ENCODE measurements at regions not wholly inside any gene's neighbourhood (a gene's known extent, or its start where the extent isn't known, plus 50 kb on each side); places are given as distances from the start of the nearest gene placed in this dataset.

DNA sequence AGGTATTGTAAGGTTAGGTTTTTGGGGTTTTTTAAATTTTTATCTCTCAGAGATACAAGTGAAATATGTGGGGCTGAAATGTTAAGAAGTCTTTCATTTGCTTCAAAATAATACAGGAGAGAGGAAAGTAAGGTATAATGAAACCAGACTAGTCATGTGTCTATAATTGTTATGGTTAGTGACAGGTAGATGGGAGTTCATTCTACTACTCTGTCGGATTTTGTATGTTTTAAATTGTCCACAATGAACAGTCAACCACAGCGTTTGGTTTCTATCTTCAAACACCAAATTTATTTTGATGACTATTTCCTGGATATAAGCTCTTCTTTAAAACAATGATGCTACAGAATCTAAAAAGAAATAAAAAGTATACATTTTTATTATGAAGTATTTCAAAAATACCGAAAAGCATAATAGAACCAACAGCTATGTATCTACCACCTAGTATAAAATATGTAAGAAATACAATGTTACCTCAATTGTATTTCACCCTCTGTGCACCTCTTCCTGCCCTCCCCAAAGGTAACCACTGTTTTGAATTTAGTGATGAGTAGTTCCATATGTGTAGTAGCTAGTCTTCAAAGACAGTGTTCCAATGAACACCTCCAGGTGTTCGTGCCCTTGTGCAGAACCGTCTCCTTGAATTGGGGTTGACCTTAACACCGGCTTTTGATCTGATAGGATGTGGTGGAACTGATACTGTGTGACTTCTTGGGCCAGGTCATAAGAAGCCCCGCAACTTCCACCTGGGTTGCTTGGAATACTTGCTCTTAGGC, 74.8 kb upstream of the CDK1 start:
- DNase-seq (ENCODE audit: low read depth) = no peak
- no peak overlapping the region for H3K4me3 ChIP-seq (replicated peaks; ENCODE audit: low read depth, low read length)
- TF ChIP-seq, protein P1, sequence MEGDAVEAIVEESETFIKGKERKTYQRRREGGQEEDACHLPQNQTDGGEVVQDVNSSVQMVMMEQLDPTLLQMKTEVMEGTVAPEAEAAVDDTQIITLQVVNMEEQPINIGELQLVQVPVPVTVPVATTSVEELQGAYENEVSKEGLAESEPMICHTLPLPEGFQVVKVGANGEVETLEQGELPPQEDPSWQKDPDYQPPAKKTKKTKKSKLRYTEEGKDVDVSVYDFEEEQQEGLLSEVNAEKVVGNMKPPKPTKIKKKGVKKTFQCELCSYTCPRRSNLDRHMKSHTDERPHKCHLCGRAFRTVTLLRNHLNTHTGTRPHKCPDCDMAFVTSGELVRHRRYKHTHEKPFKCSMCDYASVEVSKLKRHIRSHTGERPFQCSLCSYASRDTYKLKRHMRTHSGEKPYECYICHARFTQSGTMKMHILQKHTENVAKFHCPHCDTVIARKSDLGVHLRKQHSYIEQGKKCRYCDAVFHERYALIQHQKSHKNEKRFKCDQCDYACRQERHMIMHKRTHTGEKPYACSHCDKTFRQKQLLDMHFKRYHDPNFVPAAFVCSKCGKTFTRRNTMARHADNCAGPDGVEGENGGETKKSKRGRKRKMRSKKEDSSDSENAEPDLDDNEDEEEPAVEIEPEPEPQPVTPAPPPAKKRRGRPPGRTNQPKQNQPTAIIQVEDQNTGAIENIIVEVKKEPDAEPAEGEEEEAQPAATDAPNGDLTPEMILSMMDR (IDR thresholded peaks at IDR 0.05; ENCODE audit: low read length, missing control alignments) = no peak

DNA sequence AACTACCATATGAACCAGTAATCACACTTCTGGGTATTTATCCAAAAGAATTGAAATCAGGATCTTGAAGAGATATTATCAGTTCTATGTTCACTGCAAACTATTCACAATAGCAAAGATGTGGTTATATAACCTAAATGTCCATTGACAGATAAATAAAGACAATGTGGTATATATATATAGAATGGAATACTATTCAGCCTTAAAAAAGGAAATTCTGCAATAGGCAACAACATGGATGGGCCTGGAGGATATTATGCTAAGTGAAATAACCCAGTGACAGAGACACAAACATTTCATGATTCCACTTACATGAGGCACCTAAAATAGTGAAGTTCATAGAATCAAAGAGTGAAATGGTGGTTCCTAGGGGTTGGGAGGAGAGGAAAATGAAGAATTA, 90.6 kb upstream of the CDK1 start:
- TF ChIP-seq, protein P1 (IDR thresholded peaks at IDR 0.05; ENCODE audit: low read length, missing control alignments) = no peak
- H3K4me3 ChIP-seq (replicated peaks; ENCODE audit: low read depth, low read length) = no peak overlapping the region
- DNase-seq (ENCODE audit: low read depth) = no peak

DNA sequence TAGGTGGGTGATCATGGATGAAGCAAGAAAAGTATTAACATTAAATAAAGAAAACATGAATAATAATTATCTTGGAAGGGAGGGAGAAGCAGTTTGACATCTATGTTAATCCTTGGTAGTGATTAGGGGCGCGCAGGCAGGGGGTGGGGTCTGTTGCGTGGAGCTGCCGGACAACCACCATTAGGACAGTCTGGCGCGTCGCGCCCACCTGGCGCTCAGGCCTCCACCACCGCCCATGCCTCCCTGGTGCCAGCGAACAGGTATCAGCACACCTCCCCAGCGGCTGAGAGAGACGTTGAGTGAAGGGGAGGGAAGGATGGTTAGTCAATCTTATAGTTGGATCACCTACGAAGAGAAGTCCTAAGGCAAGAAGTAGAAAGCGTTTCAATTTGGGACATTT, 94.2 kb upstream of the CDK1 start:
- H3K4me3 ChIP-seq (replicated peaks; ENCODE audit: low read depth, low read length) = no peak overlapping the region
- TF ChIP-seq, protein P1 (IDR thresholded peaks at IDR 0.05; ENCODE audit: low read length, missing control alignments) = no peak
- DNase-seq (ENCODE audit: low read depth) = no peak

DNA sequence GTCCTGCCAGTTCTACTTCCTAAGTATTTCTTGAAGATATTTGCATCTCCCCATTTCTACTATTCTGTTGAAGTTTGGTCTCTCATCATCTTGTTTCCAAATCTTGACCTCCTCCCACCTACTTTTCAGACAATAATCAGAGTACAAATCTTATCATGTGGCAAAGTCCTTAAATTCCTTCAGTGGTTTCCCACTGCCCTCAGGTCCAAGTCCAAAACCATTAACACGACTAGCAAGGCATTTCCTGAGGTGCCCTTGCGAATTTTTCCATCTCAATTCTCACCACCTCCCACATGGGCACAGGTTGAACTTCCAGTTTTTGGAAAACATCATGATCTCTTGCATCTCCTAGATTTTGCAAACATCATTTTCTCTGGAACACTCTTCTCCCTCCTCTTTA, 97.2 kb upstream of the CDK1 start:
- H3K4me3 ChIP-seq (replicated peaks; ENCODE audit: low read depth, low read length) = no peak overlapping the region
- TF ChIP-seq, protein P1 (IDR thresholded peaks at IDR 0.05; ENCODE audit: low read length, missing control alignments) = no peak
- DNase-seq (ENCODE audit: low read depth) = no peak

DNA sequence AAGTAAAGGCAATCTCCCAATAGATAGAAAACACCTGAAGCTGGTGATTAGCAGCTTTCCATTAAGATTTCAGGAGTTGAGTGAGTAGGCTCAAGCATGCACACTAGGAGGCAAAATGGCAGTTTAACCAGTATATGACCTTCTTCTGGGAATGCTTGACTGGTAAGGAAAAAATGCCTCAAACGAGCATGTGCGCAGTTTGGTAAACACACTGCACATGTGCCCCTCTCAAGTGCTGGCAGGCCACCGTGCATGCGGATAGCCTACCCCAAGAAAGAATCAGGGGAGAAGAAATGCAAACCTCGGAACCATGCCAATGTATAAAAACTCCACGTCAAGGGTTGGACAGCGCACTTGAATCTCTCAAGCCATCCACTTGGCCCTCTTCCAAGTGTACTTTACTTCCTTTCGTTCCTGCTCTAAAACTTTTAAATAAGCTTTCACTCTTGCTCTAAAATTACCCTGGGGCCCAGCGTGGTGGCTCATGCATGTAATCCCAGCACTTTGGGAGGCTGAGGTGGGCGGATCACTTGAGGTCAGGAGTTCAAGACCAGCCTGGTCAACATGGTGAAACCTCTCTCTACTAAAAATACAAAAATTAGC, 98.8 kb upstream of the CDK1 start:
- no peak for DNase-seq (ENCODE audit: low read depth)
- TF ChIP-seq, protein P1 (IDR thresholded peaks at IDR 0.05; ENCODE audit: low read length, missing control alignments) = no peak

DNA sequence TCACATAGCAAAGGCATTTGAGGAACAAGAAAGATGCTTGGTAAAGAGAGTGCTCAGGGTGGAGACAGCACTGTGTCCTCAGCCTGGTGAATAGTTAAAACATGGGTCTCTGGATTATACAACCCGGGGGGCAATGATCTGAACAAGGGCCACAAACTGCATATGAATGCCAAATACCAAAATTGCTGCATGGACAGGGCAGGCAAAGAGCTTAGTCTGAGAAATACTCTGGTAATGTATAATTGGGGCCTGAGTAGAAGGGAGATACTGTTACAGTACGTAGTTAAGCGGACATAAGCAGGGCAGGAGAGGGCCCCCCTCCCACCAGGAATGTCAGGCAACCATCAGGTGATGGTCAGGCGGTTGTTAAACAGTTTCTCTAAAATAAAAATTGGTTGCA, 99.3 kb upstream of the CDK1 start:
- TF ChIP-seq, protein P1 (IDR thresholded peaks at IDR 0.05; ENCODE audit: low read length, missing control alignments) = no peak
- no peak overlapping the region for H3K4me3 ChIP-seq (replicated peaks; ENCODE audit: low read depth, low read length)
- DNase-seq (ENCODE audit: low read depth) = no peak

More for the DNA sequence above, 98.8 kb upstream of the CDK1 start:
- H3K4me3 ChIP-seq (replicated peaks; ENCODE audit: low read depth, low read length) = no peak overlapping the region

Measured in fibroblast of pulmonary artery (primary cell).